ENCODE measurements at regions not wholly inside any gene's neighbourhood (a gene's known extent, or its start where the extent isn't known, plus 50 kb on each side); places are given as distances from the start of the nearest gene placed in this dataset.

GRCh38 chr5:23437011-23437410 is 70.4 kb upstream of the PRDM9 start:
- TF ChIP-seq CTCF (conservative IDR thresholded peaks at IDR 0.05 in 1 of 2, IDR thresholded peaks at IDR 0.05 in 1 of 2; ENCODE audit: extremely low read depth in 1 of 2, insufficient read depth in 1 of 2, low read depth in 1 of 2, low read length in 2 of 2) = no peak
- TF ChIP-seq EZH2 (IDR thresholded peaks at IDR 0.05; ENCODE audit: borderline replicate concordance, low read length) = no peak

All from mammary epithelial cell (primary cell).